Skeletal muscle cell (primary cell): ENCODE measurements at regions not wholly inside any gene's neighbourhood (a gene's known extent, or its start where the extent isn't known, plus 50 kb on each side); places are given as distances from the start of the nearest gene placed in this dataset.
A peak's percentile ranks its signal among the peaks of the same experiment; 100 is the strongest.
"Not testable (repeated sequence)": the region's sequence is repeated elsewhere in the genome, so short reads cannot be mapped to it uniquely, and the experiment has no call there.

Experiments used
- DNase-seq: peaks from one replicate; pipeline ENCODE4 v3.0.0-alpha.2; 2010; ENCODE audit warnings: low read depth
- H3K4me3 ChIP-seq: 2 replicates; pipeline ENCODE4 v1.5.1; 2011; ENCODE audit warnings: low read depth, mild to moderate bottlenecking, control low read depth, low read length, moderate library complexity

- DNase-seq, result no peak
- H3K4me3 ChIP-seq, result no peak overlapping the region
These were observed 68.0 kb upstream of the ZNF157 start for GRCh38 chrX:47302396-47302795.

- H3K4me3 ChIP-seq, DNase-seq: not testable (repeated sequence)
These were observed 63.8 kb upstream of the ZNF157 start for GRCh38 chrX:47306471-47307023.

GRCh38 chrX:47311932-47312774, 58.2 kb upstream of the ZNF157 start:
- no peak overlapping the region for H3K4me3 ChIP-seq
- DNase-seq, result peak; percentile 25

- DNase-seq, result no peak
- H3K4me3 ChIP-seq, result no peak overlapping the region
These were observed 57.3 kb upstream of the ZNF157 start for GRCh38 chrX:47313056-47313455.

GRCh38 chrX:47316276-47317025, 53.9 kb upstream of the ZNF157 start:
- no peak for DNase-seq
- no peak overlapping the region for H3K4me3 ChIP-seq
